HG03103 (cell line): ENCODE measurements at regions not wholly inside any gene's neighbourhood (a gene's known extent, or its start where the extent isn't known, plus 50 kb on each side); places are given as distances from the start of the nearest gene placed in this dataset.

Experiments
- ATAC-seq: cut with Tn5 transposase; IDR thresholded peaks from one replicate; pipeline ENCODE4 v1.9.1; 2021; ENCODE audit warnings: low read depth; ENCODE audit not compliant: unreplicated experiment

- ATAC-seq, result no peak
Measured at GRCh38 chr5:143732402-143732801, 79.6 kb upstream of the HMHB1 start.

- no peak for ATAC-seq
Measured at GRCh38 chr5:143730112-143730801, 81.7 kb upstream of the HMHB1 start.

GRCh38 chr5:143729334-143729946 is 82.5 kb upstream of the HMHB1 start:
- ATAC-seq, result no peak

GRCh38 chr5:143723159-143723558 is 88.8 kb upstream of the HMHB1 start:
- no peak for ATAC-seq

GRCh38 chr5:143721925-143722324 is 90.0 kb upstream of the HMHB1 start:
- ATAC-seq, result no peak

DNA sequence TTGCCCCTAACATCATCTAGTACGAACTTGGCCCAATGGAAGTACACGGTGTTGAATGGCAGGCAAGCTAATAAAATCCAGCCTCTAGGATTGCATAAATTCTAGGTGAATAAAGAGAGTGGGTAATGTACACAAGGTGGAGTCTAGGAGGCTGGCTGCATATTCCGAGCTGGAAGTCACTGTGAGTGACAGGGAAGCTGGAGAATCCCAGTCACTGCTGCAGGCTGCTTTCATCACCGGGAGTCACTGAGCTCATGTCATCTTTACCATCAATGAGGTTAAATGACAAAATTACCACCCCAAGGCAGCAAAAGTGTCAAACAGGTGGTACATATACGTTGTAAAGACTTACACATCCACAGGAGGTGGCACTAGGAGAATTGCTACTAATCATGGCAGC is 91.3 kb upstream of the HMHB1 start:
- ATAC-seq, result no peak

DNA sequence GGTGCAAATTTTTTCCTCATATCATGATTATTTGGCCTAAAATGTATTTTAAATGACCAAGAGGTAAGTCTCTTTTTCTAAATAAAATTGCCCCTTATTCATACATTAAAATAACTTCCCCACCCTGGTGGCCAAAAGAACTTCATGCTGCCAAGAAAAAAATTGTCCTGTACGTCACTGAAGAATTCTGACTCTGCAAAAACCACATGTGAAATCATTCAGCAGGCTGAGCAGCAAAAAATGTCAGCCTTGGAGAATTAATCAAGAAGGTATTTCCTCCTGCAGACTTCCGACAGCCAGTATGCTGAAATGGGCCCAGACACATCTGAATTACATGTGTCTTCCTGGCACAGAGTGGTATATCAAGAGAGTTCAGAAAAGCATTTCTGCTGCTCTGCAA is 94.6 kb upstream of the HMHB1 start:
- no peak for ATAC-seq

- ATAC-seq, result no peak
Measured at GRCh38 chr5:143716881-143717280, 95.1 kb upstream of the HMHB1 start.

- ATAC-seq, result no peak
Measured at GRCh38 chr5:143715616-143716015, 96.3 kb upstream of the HMHB1 start.

- ATAC-seq, result peak; percentile 61
Measured at GRCh38 chr5:143714629-143715028, 97.3 kb upstream of the HMHB1 start.

DNA sequence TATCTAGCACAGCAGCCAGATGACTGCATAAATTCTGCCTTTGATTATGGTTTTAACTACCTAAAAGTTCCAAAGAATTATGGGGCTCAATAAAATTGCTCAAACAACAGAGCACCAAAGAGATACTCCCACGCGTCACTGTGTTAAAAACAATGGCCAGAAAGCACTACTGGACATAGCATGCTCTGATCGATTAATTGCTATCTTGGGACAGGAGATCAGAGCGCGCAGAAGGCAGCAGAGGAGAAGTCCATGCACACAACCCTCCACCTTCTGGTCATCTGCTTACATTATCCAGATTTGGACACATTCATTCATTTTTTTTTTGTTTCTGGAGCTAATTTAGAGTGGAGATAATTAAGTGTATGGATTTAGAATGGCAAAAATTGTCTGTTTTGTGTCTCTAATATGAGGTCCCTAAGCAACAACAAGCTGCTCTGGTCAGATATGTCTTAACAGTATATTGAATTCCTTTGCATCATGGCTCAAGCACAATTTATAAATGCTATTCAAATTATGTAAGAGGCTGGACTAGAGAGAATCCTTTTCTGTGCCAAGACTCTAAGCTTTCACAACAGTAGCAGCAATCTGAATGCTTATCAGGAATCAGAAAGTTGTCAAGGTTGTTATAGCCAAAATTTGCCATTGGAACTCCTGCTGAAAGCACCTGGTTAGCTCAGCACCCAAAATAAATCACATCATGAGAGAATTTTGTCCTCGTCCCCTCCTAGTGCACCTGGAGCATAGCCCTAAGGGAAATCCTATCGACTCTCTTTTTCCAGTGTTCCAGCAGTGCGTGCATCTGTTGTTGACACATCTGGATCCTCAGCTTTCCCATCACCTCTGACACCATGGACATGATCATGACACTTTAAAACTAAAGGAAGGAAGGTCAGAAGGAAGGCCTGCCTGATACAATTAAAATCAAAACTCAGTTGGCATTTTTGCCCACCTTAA is 98.6 kb upstream of the HMHB1 start:
- no peak for ATAC-seq

DNA sequence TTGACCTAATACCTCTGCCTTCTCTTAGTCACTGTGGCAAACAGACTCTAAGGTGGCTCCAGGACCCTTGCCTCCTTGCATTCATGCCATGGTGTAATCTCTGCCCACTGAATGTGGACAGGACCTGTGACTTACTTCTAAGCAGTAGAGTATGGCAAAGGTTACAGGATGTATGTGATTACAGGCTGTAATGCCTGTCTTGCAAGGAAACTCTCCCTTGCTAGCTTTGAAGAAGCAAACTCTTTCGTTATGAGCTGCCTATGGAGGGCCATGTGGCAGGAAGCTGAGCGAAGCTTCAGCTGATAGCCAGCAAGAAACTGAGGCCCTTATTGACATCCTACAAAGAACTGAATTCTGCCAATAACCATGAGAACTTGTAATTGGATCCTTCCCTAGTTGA is 103.3 kb upstream of the HMHB1 start:
- ATAC-seq, result no peak

- no peak for ATAC-seq
Measured at GRCh38 chr5:143707806-143708205, 104.2 kb upstream of the HMHB1 start.

DNA sequence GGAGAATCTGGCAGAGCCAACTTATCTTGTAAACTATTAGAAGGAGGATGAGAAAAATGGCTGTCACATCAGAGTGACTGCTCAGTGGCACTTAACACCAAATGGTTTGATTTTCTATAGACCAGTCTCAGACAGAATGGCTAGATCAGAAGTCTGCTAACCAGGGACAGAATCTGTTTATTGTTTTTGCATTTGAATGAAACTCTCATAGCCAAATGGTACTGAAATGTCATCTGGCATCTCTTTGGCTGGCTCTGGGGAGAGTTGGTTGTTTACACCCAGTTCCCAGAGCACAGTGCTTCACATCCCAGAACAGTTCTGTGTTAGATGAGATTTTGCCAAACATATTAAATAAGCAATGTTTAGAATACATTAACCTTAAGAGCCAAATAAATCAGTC is 106.6 kb upstream of the HMHB1 start:
- ATAC-seq, result no peak

GRCh38 chr5:143703659-143704058 is 108.3 kb upstream of the HMHB1 start:
- ATAC-seq, result no peak

DNA sequence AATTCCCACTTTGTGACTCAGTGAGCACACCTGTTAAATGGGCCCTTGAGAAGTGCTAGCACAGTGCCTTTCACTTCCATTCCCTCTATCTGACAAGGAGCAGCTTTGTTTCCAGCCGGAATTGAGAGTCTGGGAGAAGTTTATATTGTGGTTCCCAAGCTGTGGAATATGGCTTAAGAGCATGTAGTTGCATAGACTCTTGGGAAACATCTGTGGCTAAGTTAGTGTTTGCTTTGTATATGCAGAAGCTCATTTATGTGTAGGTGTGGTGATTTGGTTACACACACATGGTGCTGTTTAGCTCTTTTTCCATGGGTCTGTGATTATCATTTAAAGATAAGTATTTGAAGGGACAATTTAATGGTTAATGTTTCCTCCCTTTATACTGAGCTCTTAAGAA is 110.5 kb upstream of the HMHB1 start:
- ATAC-seq, result no peak

GRCh38 chr5:143700994-143701393 is 111.0 kb upstream of the HMHB1 start:
- ATAC-seq, result no peak

- ATAC-seq, result no peak
Measured at GRCh38 chr5:143699121-143699520, 112.8 kb upstream of the HMHB1 start.

DNA sequence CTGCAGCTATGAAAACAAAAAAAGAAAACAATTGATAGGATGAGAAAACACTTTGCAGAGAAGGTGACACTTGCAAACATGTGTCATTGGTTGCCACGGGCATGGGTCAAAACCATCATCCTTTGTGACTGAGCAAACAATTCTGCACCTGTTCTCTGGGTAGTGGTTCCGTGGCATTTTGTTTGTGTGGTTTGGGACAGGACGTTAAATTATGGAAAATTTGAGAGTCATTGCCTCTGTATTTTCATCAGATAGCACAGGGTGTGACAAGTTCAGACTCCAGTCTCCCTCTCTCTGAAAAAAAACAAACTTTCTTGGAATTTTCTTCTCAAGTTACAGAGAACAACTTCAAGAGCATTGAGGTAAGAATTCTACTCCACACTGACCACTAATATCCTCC is 113.4 kb upstream of the HMHB1 start:
- ATAC-seq, result no peak

DNA sequence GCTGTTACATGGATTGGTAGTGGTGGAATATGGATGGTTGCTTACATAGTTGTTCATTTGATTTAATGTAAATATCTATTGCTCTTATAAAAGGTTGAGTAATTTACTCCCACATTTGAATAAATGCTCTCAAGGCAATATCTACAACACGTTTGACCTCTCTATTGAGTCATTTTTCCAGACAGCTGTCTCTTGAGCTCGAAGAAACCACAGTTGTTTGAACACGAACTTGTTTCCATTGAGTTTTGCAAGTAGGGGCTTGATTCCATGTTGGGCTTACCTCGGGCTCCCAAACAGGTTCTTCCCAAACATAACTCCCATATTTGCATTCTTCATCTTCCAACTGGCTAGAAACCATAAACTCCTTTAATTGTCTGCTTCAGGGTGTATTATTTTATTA is 115.0 kb upstream of the HMHB1 start:
- no peak for ATAC-seq

- no peak for ATAC-seq
Measured at GRCh38 chr5:143695941-143696340, 116.0 kb upstream of the HMHB1 start.
